Fibroblast of mammary gland (primary cell): ENCODE measurements at regions not wholly inside any gene's neighbourhood (a gene's known extent, or its start where the extent isn't known, plus 50 kb on each side); places are given as distances from the start of the nearest gene placed in this dataset.

Experiments
- DNase-seq: peaks from one replicate; pipeline ENCODE4 v3.0.0-alpha.2; 2010; ENCODE audit warnings: low read depth
- H3K4me3 ChIP-seq: 2 replicates; pipeline ENCODE4 v1.5.1; 2011; ENCODE audit warnings: low read depth, mild to moderate bottlenecking, low read length, moderate library complexity; ENCODE audit not compliant: control insufficient read depth
- TF ChIP-seq, protein P1 (sequence below): conservative IDR thresholded peaks from 2 replicates; pipeline ENCODE4 v1.5.1; 2011; ENCODE audit warnings: low read depth, low read length, inconsistent platforms; ENCODE audit not compliant: control insufficient read depth, insufficient read depth

DNA sequence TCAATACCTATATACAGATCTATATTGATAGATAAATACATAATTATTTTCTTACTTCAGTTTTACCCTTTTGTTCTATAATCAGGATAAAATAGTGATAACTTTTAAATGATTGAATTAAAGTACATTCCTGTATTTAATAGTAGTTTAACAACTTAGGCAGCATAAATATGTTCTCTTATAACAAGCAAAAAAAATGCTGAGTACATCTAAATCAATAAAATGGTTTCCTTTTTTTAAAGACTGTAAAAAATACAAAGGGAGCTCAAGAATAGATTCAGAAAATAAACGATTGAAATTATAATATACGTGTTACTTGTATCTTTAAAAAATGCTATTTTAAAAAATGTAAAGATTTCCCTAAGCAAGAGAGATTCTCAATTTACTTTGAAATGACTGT lies 393.7 kb upstream of the TMEM132C start:
- no peak for DNase-seq
- no peak overlapping the region for H3K4me3 ChIP-seq
- TF ChIP-seq, protein P1, sequence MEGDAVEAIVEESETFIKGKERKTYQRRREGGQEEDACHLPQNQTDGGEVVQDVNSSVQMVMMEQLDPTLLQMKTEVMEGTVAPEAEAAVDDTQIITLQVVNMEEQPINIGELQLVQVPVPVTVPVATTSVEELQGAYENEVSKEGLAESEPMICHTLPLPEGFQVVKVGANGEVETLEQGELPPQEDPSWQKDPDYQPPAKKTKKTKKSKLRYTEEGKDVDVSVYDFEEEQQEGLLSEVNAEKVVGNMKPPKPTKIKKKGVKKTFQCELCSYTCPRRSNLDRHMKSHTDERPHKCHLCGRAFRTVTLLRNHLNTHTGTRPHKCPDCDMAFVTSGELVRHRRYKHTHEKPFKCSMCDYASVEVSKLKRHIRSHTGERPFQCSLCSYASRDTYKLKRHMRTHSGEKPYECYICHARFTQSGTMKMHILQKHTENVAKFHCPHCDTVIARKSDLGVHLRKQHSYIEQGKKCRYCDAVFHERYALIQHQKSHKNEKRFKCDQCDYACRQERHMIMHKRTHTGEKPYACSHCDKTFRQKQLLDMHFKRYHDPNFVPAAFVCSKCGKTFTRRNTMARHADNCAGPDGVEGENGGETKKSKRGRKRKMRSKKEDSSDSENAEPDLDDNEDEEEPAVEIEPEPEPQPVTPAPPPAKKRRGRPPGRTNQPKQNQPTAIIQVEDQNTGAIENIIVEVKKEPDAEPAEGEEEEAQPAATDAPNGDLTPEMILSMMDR = no peak

DNA sequence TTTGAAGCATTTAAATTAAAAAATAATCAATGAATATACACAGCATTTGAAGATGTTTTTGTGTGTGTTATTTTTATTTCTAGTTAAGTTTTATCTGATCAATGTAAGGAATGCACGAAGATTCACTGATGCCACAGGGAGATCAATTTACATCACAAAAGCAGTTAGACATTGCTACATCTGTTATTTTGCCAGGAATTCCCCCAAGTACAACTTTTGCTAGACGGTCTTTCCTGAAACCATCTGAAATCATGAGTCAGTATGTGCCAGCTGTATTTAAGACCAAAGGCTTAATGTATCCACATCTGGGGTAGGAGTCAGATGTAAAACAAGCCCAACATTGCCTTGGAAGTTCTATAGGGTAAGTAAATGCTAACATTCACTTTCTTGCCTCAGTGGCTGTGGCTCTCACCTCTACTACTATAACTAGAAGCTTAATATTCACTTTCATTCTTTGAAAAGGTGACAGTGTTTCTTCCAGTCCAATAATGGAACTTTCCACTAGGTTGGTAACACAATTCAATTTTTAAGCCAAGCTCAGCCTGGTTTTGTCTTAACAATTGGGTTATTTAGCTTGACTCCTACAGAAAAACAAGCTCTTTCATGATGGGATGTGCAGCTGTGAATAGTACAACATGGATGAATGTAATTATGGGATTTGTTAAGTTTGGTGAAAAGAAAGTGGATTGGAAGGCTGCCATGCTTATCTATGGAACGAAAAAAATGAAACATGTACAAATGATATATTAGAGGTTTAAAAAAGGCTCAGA lies 385.4 kb upstream of the TMEM132C start:
- H3K4me3 ChIP-seq = no peak overlapping the region
- DNase-seq = no peak
- TF ChIP-seq, protein P1 = no peak

DNA sequence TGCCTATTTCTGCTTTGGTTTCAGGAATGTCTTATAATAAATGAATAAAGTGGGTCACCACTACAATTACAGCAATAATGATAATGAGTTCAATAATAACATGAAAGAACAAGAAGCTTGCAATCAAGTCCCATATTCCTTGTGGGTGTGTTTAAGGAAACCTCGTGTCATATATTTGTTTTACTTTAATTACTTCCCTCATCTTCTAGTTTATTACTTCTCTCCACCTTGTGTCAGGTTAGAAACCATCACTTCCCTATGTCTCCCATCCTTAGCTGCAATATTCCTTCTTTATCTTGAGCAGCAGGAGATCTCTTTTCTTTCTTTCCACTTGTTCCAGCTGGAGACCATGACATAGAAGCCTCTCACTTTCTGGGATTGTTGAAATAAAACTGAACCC lies 384.0 kb upstream of the TMEM132C start:
- no peak overlapping the region for H3K4me3 ChIP-seq
- DNase-seq = no peak
- TF ChIP-seq, protein P1 = no peak

DNA sequence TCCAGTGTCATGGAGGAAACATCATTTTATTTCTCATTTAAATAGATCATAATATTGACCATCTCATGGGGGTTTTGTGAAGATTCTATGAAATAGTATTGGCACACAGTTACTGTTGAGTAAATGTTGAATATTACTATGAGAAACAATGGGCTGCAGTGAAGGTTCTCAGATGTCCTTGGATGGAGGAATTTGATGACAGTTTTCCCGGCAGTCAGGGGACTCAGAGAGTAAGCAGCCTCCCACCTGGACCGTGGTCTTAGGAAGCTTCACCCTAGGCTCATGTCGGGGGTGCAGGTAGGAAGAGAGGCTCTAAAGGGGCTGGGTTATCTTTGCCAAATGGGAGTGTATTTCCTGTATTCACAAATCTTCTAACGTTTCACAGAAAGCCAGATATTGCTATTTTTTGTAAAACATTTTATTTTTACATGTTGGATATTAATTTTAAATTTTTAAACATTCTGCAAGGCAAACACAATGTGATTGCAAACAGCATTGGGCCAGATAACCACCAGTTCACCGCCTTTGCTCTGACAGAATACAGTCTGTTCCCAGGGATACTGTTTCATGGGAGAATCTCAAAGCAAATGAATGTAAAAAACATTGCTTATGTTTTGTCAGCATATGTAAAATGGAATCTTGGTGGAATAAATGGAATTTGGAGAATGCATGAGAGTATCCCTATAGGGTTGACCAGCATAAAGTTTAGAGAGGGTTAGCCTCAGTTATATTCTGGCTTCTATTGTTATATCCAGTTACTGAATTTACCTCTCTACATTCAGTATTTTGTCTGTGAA lies 380.8 kb upstream of the TMEM132C start:
- TF ChIP-seq, protein P1 = no peak
- no peak for DNase-seq
- H3K4me3 ChIP-seq = no peak overlapping the region

DNA sequence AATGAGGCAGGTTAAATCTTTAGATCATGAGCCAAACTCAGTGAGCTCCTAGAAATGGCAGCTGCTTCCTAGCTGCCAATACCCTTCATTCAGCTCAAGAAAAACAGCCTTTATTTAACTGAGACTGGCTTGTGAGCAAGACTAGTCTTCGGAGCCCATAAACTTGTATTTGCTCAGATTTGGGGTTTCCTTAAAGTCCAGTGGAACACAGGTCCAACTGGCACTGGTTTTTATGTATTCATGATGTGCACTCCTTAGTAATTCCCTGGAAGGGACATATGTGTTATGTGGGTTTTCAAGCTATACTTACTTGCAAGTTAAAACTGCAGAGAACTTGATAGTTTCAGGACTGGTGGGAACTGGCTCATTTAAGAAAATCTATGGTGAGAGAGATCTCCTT lies 380.1 kb upstream of the TMEM132C start:
- TF ChIP-seq, protein P1 = no peak
- no peak overlapping the region for H3K4me3 ChIP-seq
- DNase-seq = no peak

DNA sequence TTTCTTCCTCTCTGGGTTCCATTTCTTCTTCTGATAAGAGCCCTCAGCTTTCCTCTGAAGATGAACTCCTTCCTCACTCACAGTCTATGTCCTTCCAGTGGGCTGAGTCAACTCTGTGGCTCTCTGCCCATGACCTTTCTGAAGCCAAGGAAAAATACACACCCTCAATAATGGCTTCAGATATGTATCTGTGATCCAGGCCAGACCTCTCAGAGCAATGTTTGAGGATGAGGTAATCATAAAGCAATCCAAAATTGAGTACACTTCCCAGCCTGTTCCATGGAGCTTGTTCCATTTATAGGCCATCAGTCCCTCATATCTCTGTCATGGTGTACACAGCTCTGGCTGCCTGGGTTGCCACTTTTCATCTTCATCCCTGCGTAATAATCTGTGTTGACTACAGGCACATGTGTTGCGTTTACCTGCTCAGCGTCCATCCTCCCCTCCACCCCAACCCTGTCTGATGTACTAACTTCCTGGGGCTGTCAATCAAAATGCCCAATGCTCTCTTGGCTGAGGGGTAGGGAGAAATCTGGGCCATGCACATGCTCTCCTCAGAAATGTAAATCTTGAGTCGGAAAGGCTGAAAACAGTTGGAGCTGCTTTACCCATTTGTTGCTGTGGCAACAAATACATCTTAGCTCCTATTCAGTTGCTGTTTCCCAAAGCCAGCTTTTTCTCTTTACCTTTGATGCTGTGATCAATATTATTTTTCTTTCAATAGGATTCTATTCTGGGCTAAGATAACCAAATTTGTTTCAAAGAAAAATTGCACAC lies 377.8 kb upstream of the TMEM132C start:
- no peak overlapping the region for H3K4me3 ChIP-seq
- DNase-seq = no peak
- TF ChIP-seq, protein P1 = no peak
